ENCODE measurements at regions not wholly inside any gene's neighbourhood (a gene's known extent, or its start where the extent isn't known, plus 50 kb on each side); places are given as distances from the start of the nearest gene placed in this dataset.
"Not testable (repeated sequence)": the region's sequence is repeated elsewhere in the genome, so short reads cannot be mapped to it uniquely, and the experiment has no call there.

GRCh38 chr1:143694085-143694484 is 277.7 kb downstream of the FAM72C start:
- DNase-seq: no peak

GRCh38 chr1:143691971-143692529 is 279.7 kb downstream of the FAM72C start:
- no peak for DNase-seq

- DNase-seq: no peak
Observed at GRCh38 chr1:143691400-143691891, 280.3 kb downstream of the FAM72C start.

GRCh38 chr1:143689781-143690180 is 282.0 kb downstream of the FAM72C start:
- no peak for DNase-seq

GRCh38 chr1:143680304-143680703 is 291.5 kb downstream of the FAM72C start:
- DNase-seq: no peak

GRCh38 chr1:143672983-143673382 is 298.8 kb downstream of the FAM72C start:
- DNase-seq: no peak

- no peak for DNase-seq
Observed at GRCh38 chr1:143667730-143668129, 304.1 kb downstream of the FAM72C start.

- no peak for DNase-seq
Observed at GRCh38 chr1:143666851-143667250, 304.9 kb downstream of the FAM72C start.

- DNase-seq: no peak
Observed at GRCh38 chr1:143665606-143666005, 306.2 kb downstream of the FAM72C start.

- not testable (repeated sequence) for DNase-seq
Observed at GRCh38 chr1:143663056-143663455, 308.7 kb downstream of the FAM72C start.

GRCh38 chr1:143661418-143662101 is 310.2 kb downstream of the FAM72C start:
- peak; percentile 25 for DNase-seq

GRCh38 chr1:143660354-143660941 is 311.3 kb downstream of the FAM72C start:
- DNase-seq: no peak

GRCh38 chr1:143653429-143653802 is 318.4 kb downstream of the FAM72C start:
- DNase-seq: no peak

- DNase-seq: no peak
Observed at GRCh38 chr1:143652744-143653428, 318.9 kb downstream of the FAM72C start.

GRCh38 chr1:143652187-143652586 is 319.6 kb downstream of the FAM72C start:
- no peak for DNase-seq

GRCh38 chr1:143651350-143651992 is 320.3 kb downstream of the FAM72C start:
- no peak for DNase-seq

- not testable (repeated sequence) for DNase-seq
Observed at GRCh38 chr1:143644035-143644434, 327.8 kb downstream of the FAM72C start.

- DNase-seq: no peak
Observed at GRCh38 chr1:143643148-143643885, 328.5 kb downstream of the FAM72C start.

GRCh38 chr1:143625886-143626285 is 345.9 kb downstream of the FAM72C start:
- no peak for DNase-seq

- no peak for DNase-seq
Observed at GRCh38 chr1:143619851-143620250, 351.9 kb downstream of the FAM72C start.

GRCh38 chr1:143611159-143611558 is 360.6 kb downstream of the FAM72C start:
- no peak for DNase-seq

- no peak for DNase-seq
Observed at GRCh38 chr1:143610196-143610595, 361.6 kb downstream of the FAM72C start.
